ENCODE measurements at regions not wholly inside any gene's neighbourhood (a gene's known extent, or its start where the extent isn't known, plus 50 kb on each side); places are given as distances from the start of the nearest gene placed in this dataset.

DNA sequence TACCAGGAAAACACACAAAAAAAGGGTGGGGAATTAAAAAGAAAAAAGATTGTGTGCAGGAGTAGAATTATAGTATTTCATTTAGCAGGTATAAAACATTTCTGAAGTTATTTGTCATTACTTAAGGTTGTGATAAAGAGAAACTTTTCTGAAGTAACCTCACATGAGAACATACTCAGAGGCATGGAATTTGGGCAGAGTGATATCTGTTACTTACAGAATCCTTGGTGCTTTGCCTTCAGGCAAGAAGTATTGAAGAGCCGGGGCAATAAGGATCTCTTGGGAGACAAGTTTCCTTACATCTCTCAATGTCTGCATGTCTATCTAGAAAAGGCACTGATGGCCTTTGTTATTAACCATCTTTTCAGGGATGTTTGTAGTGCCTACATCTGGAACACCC lies 179.7 kb upstream of the ROBO1 start:
- Histone ChIP-seq H3K36me3 (ENCODE audit: insufficient read depth, low read length) (no peaks in the 10 kb centered on the region), H3K4me1 (ENCODE audit: insufficient read depth, low read length) (no peaks in the 10 kb centered on the region), H3K27me3 (ENCODE audit: insufficient read depth, low read length) (no peaks in the 10 kb centered on the region), H2AFZ (ENCODE audit: low read depth, low read length) (no peak overlapping the region), H3K4me3 (ENCODE audit: low read length) (no peak overlapping the region), H3K9me3 (ENCODE audit: low read length) (no peaks in the 10 kb centered on the region)

DNA sequence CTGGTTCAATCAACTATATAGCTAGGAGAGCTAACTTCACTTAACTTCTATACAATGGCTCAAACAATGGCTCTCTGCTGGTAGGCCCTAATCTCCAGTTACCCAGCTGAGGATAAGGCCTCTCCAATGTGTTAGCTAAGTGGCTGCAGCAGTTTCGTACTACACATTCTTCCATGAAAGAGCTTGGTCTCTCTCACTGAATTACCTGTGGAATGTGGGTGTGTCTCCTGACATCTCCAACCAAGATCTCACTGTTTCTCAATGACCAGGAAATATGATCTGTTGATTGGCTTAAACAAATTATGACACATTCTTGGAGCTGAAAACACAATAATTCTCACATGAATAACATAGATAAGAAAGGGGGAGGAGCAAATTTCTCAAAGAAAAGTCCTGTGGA lies 169.8 kb upstream of the ROBO1 start:
- H3K4me3 ChIP-seq (ENCODE audit: low read length), result no peak overlapping the region
- H3K4me1 ChIP-seq (ENCODE audit: insufficient read depth, low read length), result no peaks in the 10 kb centered on the region
- no peaks in the 10 kb centered on the region for H3K27me3 ChIP-seq (ENCODE audit: insufficient read depth, low read length)
- H3K36me3 ChIP-seq (ENCODE audit: insufficient read depth, low read length), result no peaks in the 10 kb centered on the region
- no peaks in the 10 kb centered on the region for H3K9me3 ChIP-seq (ENCODE audit: low read length)
- no peak overlapping the region for H2AFZ ChIP-seq (ENCODE audit: low read depth, low read length)

GRCh38 chr3:79930196-79930595 lies 162.4 kb upstream of the ROBO1 start:
- H3K4me3 ChIP-seq (ENCODE audit: low read length), result no peak overlapping the region
- H3K36me3 ChIP-seq (ENCODE audit: insufficient read depth, low read length), result no peaks in the 10 kb centered on the region
- H3K27me3 ChIP-seq (ENCODE audit: insufficient read depth, low read length), result no peaks in the 10 kb centered on the region
- no peaks in the 10 kb centered on the region for H3K4me1 ChIP-seq (ENCODE audit: insufficient read depth, low read length)
- H3K9me3 ChIP-seq (ENCODE audit: low read length), result no peaks in the 10 kb centered on the region
- no peak overlapping the region for H2AFZ ChIP-seq (ENCODE audit: low read depth, low read length)

DNA sequence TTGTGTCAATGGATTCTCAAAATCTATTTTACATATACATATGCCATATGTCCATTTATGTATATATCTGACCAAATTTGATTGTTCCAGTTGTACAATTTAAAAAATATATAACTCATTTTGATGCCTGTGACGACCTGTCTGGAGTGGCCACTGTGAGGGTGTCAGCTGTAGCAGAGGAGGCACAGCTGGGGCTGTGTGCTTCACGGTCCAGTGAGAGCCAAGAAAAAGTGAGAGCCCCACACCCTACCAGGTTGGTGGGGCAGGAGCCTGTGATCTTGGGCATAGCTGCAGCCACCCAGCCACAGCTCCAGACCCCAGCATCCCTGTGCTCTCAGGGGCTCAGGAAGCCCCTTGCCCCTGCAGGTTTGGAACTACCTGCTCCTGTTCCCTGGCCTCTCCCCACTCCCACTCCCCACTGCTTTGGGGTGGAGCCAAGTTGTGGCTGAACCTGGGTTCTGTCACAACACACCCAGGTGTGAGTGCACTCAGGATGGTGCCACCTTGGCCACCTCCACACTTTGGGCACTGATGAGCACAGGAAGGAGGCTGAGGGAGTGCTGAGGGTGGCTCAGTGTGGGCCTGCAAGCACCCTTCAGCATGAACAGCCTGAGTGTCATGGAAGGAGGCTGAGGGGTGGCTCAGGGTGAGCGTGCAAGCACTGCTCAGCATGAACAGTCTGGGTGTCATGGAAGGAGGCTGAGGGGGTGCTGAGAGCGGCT lies 161.1 kb upstream of the ROBO1 start:
- H3K9me3 ChIP-seq (ENCODE audit: low read length), result no peaks in the 10 kb centered on the region
- H3K27me3 ChIP-seq (ENCODE audit: insufficient read depth, low read length), result no peaks in the 10 kb centered on the region
- no peak overlapping the region for H3K4me3 ChIP-seq (ENCODE audit: low read length)

DNA sequence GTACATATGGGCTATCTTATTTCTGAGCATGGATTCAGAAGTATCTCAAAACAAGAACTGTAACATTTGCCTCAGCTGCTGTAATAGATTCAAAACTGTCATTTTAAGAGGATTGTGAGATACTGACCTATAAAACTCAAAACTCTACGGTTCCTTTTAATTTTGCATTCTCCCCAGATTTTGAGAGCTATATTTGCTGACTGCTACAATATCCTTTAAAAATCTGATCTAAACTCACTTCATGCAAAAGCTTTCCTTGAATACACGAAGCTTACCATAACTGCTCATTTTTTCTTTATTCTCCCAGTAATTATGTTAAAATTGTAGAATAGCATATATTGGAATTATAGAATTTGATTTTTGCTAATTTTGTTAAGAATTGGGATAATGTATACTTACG lies 158.7 kb upstream of the ROBO1 start:
- no peak overlapping the region for H3K4me3 ChIP-seq (ENCODE audit: low read length)
- no peak overlapping the region for H2AFZ ChIP-seq (ENCODE audit: low read depth, low read length)
- no peaks in the 10 kb centered on the region for H3K27me3 ChIP-seq (ENCODE audit: insufficient read depth, low read length)
- H3K9me3 ChIP-seq (ENCODE audit: low read length), result no peaks in the 10 kb centered on the region
- H3K36me3 ChIP-seq (ENCODE audit: insufficient read depth, low read length), result no peaks in the 10 kb centered on the region
- no peaks in the 10 kb centered on the region for H3K4me1 ChIP-seq (ENCODE audit: insufficient read depth, low read length)

More for the DNA sequence above, 161.1 kb upstream of the ROBO1 start:
- Histone ChIP-seq H2AFZ (ENCODE audit: low read depth, low read length) (no peak overlapping the region), H3K36me3 (ENCODE audit: insufficient read depth, low read length) (no peaks in the 10 kb centered on the region), H3K4me1 (ENCODE audit: insufficient read depth, low read length) (no peaks in the 10 kb centered on the region)

- Histone ChIP-seq H3K4me1 (ENCODE audit: insufficient read depth, low read length) (no peaks in the 10 kb centered on the region), H3K27me3 (ENCODE audit: insufficient read depth, low read length) (no peaks in the 10 kb centered on the region), H2AFZ (ENCODE audit: low read depth, low read length) (no peak overlapping the region), H3K9me3 (ENCODE audit: low read length) (no peaks in the 10 kb centered on the region), H3K36me3 (ENCODE audit: insufficient read depth, low read length) (no peaks in the 10 kb centered on the region), H3K4me3 (ENCODE audit: low read length) (no peak overlapping the region)
Observed at GRCh38 chr3:79922633-79923032, 154.8 kb upstream of the ROBO1 start.

GRCh38 chr3:79917561-79917960 lies 149.8 kb upstream of the ROBO1 start:
- H3K4me1 ChIP-seq (ENCODE audit: insufficient read depth, low read length), result no peaks in the 10 kb centered on the region

DNA sequence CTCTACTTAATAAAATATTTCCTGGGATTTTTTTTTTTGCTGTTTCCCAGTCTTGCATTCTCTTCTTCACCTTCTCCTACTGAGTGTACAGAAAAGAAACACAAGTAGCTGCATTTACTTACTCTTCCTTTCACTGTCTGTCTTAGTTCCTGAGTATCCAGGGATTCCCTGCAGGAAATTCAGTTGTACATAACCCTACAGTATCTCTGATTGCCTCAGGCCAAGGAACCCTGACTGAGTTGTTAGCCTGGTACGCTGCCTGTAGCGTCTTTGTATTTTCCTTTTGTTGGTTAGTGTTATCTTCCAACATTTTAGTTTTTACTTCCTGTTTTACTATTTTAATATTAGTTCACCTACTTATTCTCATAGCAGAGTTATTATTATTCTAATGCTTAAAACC lies 142.5 kb upstream of the ROBO1 start:
- no peaks in the 10 kb centered on the region for H3K4me1 ChIP-seq (ENCODE audit: insufficient read depth, low read length)
- no peak overlapping the region for H2AFZ ChIP-seq (ENCODE audit: low read depth, low read length)

More at GRCh38 chr3:79917561-79917960, 149.8 kb upstream of the ROBO1 start:
- no peaks in the 10 kb centered on the region for H3K9me3 ChIP-seq (ENCODE audit: low read length)
- no peaks in the 10 kb centered on the region for H3K36me3 ChIP-seq (ENCODE audit: insufficient read depth, low read length)
- no peaks in the 10 kb centered on the region for H3K27me3 ChIP-seq (ENCODE audit: insufficient read depth, low read length)
- no peak overlapping the region for H2AFZ ChIP-seq (ENCODE audit: low read depth, low read length)
- no peak overlapping the region for H3K4me3 ChIP-seq (ENCODE audit: low read length)

DNA sequence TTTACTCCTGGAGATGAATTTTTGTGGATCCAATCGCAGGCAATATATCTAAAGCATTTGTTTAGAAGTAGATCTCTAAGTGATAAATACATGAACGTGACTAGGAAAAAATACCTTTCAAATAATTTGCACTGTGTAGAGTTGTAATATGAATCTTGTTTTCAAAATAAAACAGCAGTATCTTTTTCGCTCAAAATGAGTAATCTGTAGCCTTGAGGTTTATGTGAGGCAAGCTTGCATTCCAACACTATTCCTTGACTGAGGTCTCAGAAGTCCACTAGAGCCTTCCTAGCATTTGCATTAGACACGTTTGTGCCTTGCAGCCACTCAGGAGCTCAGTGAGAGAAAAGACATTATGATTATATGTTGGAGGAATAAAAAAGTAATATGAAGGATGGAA lies 138.3 kb upstream of the ROBO1 start:
- Histone ChIP-seq H3K27me3 (ENCODE audit: insufficient read depth, low read length) (no peaks in the 10 kb centered on the region), H3K4me3 (ENCODE audit: low read length) (no peak overlapping the region), H2AFZ (ENCODE audit: low read depth, low read length) (no peak overlapping the region), H3K9me3 (ENCODE audit: low read length) (no peaks in the 10 kb centered on the region), H3K36me3 (ENCODE audit: insufficient read depth, low read length) (no peaks in the 10 kb centered on the region), H3K4me1 (ENCODE audit: insufficient read depth, low read length) (no peaks in the 10 kb centered on the region)

More for the DNA sequence above, 142.5 kb upstream of the ROBO1 start:
- Histone ChIP-seq H3K9me3 (ENCODE audit: low read length) (no peaks in the 10 kb centered on the region), H3K36me3 (ENCODE audit: insufficient read depth, low read length) (no peaks in the 10 kb centered on the region), H3K4me3 (ENCODE audit: low read length) (no peak overlapping the region), H3K27me3 (ENCODE audit: insufficient read depth, low read length) (no peaks in the 10 kb centered on the region)

GRCh38 chr3:79902151-79902550 lies 134.4 kb upstream of the ROBO1 start:
- no peaks in the 10 kb centered on the region for H3K27me3 ChIP-seq (ENCODE audit: insufficient read depth, low read length)
- no peak overlapping the region for H2AFZ ChIP-seq (ENCODE audit: low read depth, low read length)
- no peaks in the 10 kb centered on the region for H3K4me1 ChIP-seq (ENCODE audit: insufficient read depth, low read length)
- H3K9me3 ChIP-seq (ENCODE audit: low read length), result no peaks in the 10 kb centered on the region
- no peaks in the 10 kb centered on the region for H3K36me3 ChIP-seq (ENCODE audit: insufficient read depth, low read length)
- no peak overlapping the region for H3K4me3 ChIP-seq (ENCODE audit: low read length)

DNA sequence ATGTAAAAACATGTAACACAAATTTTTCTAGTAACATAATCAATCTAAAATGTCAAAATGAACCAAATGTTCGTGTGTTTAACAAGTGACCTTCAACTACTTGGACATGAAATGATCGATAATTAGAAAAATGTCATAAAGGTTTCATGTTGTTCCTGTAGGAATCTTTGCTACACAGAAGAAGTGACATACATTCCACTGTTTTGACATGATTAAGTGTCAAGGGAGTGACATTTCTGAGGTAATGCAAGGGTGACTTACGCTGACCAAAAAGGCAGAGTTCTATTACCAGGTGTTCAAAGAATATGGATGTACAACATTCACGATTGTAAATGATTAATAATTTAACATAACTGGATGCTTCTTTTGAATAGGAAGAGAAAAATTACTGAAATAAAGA lies 131.1 kb upstream of the ROBO1 start:
- H3K9me3 ChIP-seq (ENCODE audit: low read length), result no peaks in the 10 kb centered on the region
- no peak overlapping the region for H2AFZ ChIP-seq (ENCODE audit: low read depth, low read length)
- H3K27me3 ChIP-seq (ENCODE audit: insufficient read depth, low read length), result no peaks in the 10 kb centered on the region
- H3K36me3 ChIP-seq (ENCODE audit: insufficient read depth, low read length), result no peaks in the 10 kb centered on the region
- H3K4me1 ChIP-seq (ENCODE audit: insufficient read depth, low read length), result no peaks in the 10 kb centered on the region
- H3K4me3 ChIP-seq (ENCODE audit: low read length), result no peak overlapping the region

DNA sequence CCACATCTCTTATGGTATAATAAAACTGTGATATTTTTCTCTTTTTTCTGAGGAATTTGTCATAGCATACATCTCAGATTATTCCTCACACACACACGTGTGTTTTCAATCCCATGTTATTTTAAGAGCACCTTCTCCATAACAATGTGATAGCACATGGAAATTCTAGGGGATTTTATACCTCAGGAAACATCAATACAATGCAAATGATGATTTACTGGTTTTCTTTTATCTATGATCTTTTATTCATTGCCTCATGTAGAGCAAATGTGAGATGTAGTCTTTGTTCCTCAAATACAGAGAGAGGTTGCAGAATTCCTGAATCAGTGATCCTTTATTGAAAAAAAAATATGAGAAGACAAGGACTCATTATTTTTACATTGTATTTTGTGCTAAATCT lies 128.3 kb upstream of the ROBO1 start:
- H3K27me3 ChIP-seq (ENCODE audit: insufficient read depth, low read length), result no peaks in the 10 kb centered on the region
- H3K4me1 ChIP-seq (ENCODE audit: insufficient read depth, low read length), result no peaks in the 10 kb centered on the region
- H2AFZ ChIP-seq (ENCODE audit: low read depth, low read length), result no peak overlapping the region
- H3K9me3 ChIP-seq (ENCODE audit: low read length), result no peaks in the 10 kb centered on the region
- no peak overlapping the region for H3K4me3 ChIP-seq (ENCODE audit: low read length)
- no peaks in the 10 kb centered on the region for H3K36me3 ChIP-seq (ENCODE audit: insufficient read depth, low read length)

DNA sequence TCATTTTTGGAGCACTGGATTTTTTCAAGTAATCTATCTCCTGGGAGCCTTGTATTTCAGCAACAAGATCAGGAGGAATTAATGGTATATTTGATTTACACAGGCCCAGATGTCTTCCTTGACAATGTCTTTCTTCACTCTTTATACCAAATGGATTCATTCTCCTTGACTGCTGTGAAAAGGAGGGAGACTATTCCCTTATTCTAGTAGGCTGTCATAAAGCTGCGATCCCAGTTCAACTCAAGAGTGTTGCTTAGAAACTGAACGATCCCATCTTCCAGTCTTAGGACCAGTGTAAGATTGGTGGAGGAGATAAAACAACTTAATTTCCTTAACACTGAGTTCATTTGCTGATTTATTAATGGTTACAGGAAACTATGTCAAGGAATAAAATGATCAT lies 119.4 kb upstream of the ROBO1 start:
- no peaks in the 10 kb centered on the region for H3K36me3 ChIP-seq (ENCODE audit: insufficient read depth, low read length)
- H2AFZ ChIP-seq (ENCODE audit: low read depth, low read length), result no peak overlapping the region
- H3K4me3 ChIP-seq (ENCODE audit: low read length), result no peak overlapping the region
- H3K27me3 ChIP-seq (ENCODE audit: insufficient read depth, low read length), result no peaks in the 10 kb centered on the region
- H3K4me1 ChIP-seq (ENCODE audit: insufficient read depth, low read length), result no peaks in the 10 kb centered on the region
- no peaks in the 10 kb centered on the region for H3K9me3 ChIP-seq (ENCODE audit: low read length)

DNA sequence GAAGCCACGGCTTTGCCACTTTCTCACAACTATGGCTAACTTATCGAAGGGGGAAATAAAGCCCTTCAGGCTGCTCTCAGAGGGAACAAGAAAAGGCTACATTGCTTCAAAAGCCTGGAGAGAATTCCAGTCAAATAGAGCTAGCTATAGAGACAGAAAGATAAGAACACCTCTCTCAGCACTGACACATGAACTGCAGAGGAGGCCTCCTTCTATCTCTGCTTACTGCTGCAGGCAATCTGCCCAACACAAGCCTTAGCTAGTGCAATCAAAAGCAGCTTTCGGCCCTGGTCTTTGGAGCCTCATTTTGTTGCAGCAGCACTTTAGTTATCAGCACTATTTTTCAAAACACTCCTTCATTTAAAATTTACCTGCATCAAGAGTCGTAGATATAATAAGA lies 118.4 kb upstream of the ROBO1 start:
- Histone ChIP-seq H3K27me3 (ENCODE audit: insufficient read depth, low read length) (no peaks in the 10 kb centered on the region), H2AFZ (ENCODE audit: low read depth, low read length) (no peak overlapping the region), H3K4me1 (ENCODE audit: insufficient read depth, low read length) (no peaks in the 10 kb centered on the region), H3K4me3 (ENCODE audit: low read length) (no peak overlapping the region), H3K36me3 (ENCODE audit: insufficient read depth, low read length) (no peaks in the 10 kb centered on the region), H3K9me3 (ENCODE audit: low read length) (no peaks in the 10 kb centered on the region)
